ENCODE measurements at regions not wholly inside any gene's neighbourhood (a gene's known extent, or its start where the extent isn't known, plus 50 kb on each side); places are given as distances from the start of the nearest gene placed in this dataset.

- TF ChIP-seq CTCF (conservative IDR thresholded peaks at IDR 0.05) (no peak), EZH2 (IDR thresholded peaks at IDR 0.05; ENCODE audit: low read depth) (no peak)
Observed at GRCh38 chr19:33962161-33962560, 165.5 kb downstream of the KCTD15 start.
